ENCODE measurements at regions not wholly inside any gene's neighbourhood (a gene's known extent, or its start where the extent isn't known, plus 50 kb on each side); places are given as distances from the start of the nearest gene placed in this dataset.

DNA sequence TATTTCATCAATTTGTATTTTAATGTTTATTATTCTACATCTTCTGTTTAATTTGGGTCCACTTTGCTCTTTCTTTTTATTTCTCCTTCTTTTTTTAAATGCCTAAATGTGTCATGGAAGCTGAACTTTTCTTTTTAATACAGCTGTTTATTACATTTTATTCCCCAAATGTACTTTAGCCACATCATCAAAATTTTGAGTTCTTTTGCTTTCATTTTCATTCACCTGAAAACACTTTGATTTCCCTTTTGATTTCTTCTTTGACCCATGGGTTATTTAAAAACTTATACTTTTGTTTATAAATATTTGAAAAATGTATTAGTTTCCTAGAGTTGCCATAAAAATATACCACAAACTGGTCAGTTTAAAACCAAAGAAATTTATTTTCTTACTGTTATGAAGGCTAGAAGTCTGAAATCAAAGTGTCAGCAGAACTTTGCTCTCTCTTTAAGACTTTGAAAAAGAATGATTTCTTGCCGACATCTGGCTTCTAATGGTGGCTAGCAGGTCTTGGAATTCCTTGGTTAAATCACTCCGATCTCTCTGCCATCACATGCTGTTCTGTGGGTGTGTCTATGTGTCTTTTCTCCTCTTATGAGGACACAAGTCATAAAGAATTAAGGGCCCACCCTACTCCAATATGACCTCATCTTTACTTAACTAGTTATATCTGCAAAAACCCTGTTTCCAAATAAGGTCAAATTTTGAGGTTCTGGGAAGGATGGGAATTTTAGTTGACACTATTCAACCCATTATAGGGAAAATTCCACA, 225.5 kb downstream of the ANKRD7 start:
- Histone ChIP-seq H3K4me3 (replicated peaks; ENCODE audit: low read depth, low read length) (no peak overlapping the region), H3K36me3 (ENCODE audit: control insufficient read depth, insufficient read depth, low read length) (no peaks in the 10 kb centered on the region), H3K27me3 (replicated peaks; ENCODE audit: control insufficient read depth, insufficient read depth, low read length) (no peaks in the 10 kb centered on the region)
- TF ChIP-seq, protein P1, sequence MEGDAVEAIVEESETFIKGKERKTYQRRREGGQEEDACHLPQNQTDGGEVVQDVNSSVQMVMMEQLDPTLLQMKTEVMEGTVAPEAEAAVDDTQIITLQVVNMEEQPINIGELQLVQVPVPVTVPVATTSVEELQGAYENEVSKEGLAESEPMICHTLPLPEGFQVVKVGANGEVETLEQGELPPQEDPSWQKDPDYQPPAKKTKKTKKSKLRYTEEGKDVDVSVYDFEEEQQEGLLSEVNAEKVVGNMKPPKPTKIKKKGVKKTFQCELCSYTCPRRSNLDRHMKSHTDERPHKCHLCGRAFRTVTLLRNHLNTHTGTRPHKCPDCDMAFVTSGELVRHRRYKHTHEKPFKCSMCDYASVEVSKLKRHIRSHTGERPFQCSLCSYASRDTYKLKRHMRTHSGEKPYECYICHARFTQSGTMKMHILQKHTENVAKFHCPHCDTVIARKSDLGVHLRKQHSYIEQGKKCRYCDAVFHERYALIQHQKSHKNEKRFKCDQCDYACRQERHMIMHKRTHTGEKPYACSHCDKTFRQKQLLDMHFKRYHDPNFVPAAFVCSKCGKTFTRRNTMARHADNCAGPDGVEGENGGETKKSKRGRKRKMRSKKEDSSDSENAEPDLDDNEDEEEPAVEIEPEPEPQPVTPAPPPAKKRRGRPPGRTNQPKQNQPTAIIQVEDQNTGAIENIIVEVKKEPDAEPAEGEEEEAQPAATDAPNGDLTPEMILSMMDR (IDR thresholded peaks at IDR 0.05; ENCODE audit: insufficient read depth, low read length, poor library complexity, severe bottlenecking), result no peak
- DNase-seq (ENCODE audit: extremely low read depth, insufficient read length), result no peak

DNA sequence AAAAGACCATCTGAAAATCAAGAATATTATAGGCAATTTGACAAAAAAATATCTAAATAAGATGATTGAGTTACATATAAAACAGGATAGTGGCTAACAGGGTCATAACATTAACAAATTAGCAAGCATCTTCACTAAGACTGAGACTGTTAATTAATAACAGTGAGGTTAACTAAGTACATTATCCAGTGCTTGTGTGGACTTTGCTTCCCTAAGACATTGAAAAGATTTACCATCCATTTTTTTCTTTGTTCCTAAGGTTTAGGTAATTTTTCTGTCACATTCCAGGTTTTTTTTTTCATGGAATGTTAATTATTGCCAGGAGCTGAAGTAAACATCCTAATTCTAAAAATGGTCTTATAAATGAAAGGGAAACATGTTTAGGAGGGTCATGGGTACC, 227.6 kb downstream of the ANKRD7 start:
- Histone ChIP-seq H3K4me3 (replicated peaks; ENCODE audit: low read depth, low read length) (no peak overlapping the region), H3K36me3 (ENCODE audit: control insufficient read depth, insufficient read depth, low read length) (no peaks in the 10 kb centered on the region), H3K27me3 (replicated peaks; ENCODE audit: control insufficient read depth, insufficient read depth, low read length) (no peaks in the 10 kb centered on the region)
- DNase-seq (ENCODE audit: extremely low read depth, insufficient read length), result no peak
- TF ChIP-seq, protein P1 (IDR thresholded peaks at IDR 0.05; ENCODE audit: insufficient read depth, low read length, poor library complexity, severe bottlenecking), result no peak

DNA sequence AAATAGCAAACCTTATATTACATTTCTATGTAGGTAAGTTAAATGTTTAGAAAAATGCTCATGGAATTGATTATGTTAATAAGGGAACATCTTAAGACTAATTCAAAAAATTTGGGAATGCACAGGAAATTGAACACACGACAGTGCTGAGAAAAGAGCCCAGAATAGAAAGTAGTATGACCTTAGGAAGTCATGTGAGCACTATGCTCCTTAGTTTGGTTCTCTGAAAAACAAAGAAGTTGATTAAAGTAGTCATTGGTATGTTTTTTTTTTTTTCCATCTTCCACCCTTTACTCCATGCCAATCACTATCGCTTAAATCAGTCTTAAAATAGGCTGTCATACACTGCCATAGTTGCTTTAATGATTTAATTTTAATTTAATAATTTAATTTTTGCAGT, 242.9 kb downstream of the ANKRD7 start:
- H3K4me3 ChIP-seq (replicated peaks; ENCODE audit: low read depth, low read length), result no peak overlapping the region
- no peaks in the 10 kb centered on the region for H3K36me3 ChIP-seq (ENCODE audit: control insufficient read depth, insufficient read depth, low read length)
- TF ChIP-seq, protein P1 (IDR thresholded peaks at IDR 0.05; ENCODE audit: insufficient read depth, low read length, poor library complexity, severe bottlenecking), result no peak
- no peak for DNase-seq (ENCODE audit: extremely low read depth, insufficient read length)
- no peaks in the 10 kb centered on the region for H3K27me3 ChIP-seq (replicated peaks; ENCODE audit: control insufficient read depth, insufficient read depth, low read length)

DNA sequence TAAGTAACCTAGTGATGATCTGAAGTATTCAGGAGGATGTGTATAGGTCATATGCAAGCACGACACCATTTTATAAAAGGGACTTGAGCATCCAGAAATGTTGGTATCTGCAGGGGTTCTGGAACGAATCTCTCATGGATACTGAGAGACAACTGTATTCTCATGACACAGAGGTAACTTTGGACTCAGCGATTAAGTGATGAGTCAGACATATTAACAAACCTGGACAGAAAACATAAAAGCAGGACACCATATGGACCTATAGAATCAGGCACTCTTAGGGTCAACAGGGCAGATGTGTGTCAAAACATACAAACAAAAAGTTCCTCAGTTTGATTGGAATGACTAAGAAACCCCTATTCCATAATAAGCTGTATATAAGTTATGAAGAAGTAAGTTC, 248.1 kb downstream of the ANKRD7 start:
- TF ChIP-seq, protein P1 (IDR thresholded peaks at IDR 0.05; ENCODE audit: insufficient read depth, low read length, poor library complexity, severe bottlenecking), result no peak
- H3K27me3 ChIP-seq (replicated peaks; ENCODE audit: control insufficient read depth, insufficient read depth, low read length), result no peaks in the 10 kb centered on the region
- H3K4me3 ChIP-seq (replicated peaks; ENCODE audit: low read depth, low read length), result no peak overlapping the region
- H3K36me3 ChIP-seq (ENCODE audit: control insufficient read depth, insufficient read depth, low read length), result no peaks in the 10 kb centered on the region
- no peak for DNase-seq (ENCODE audit: extremely low read depth, insufficient read length)

DNA sequence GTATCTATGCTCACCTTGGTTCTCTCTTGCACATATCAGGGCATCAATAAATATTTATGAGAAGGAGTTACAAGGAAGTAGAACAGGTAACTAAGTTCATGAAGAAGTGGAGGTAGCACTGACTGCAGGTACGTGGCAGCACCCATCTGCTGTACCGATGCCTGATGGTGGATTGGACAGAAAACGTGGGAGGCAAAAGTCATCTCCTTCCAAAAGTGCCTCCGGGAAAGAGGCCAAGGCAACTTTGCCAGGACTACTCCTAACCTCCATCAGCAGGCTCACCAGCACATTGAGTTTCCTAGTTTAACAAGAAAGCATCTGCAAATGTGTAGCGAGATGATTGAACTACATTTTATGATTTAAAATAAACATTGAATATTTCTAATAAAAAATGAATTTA, 248.8 kb downstream of the ANKRD7 start:
- no peak overlapping the region for H3K4me3 ChIP-seq (replicated peaks; ENCODE audit: low read depth, low read length)
- TF ChIP-seq, protein P1 (IDR thresholded peaks at IDR 0.05; ENCODE audit: insufficient read depth, low read length, poor library complexity, severe bottlenecking), result no peak
- H3K27me3 ChIP-seq (replicated peaks; ENCODE audit: control insufficient read depth, insufficient read depth, low read length), result no peaks in the 10 kb centered on the region
- H3K36me3 ChIP-seq (ENCODE audit: control insufficient read depth, insufficient read depth, low read length), result no peaks in the 10 kb centered on the region
- no peak for DNase-seq (ENCODE audit: extremely low read depth, insufficient read length)

DNA sequence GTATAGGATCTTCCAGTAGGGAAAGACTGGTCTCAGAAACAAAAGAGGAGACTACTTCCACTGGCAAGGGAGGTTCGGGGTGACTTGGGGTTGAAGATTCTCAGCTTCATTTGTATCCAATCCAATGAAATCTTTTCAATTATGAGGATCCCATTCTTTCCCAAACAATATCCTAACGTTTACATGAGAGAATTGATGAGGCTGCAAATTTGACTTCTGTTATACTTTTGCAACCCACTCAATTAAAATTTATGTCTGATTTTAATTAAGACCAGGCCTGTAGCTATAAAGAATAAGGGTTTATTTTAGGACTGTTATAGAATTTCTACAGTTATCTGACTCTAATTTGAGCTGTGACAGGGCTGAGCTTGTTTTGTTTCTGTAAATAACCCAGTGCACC, 251.5 kb downstream of the ANKRD7 start:
- TF ChIP-seq, protein P1 (IDR thresholded peaks at IDR 0.05; ENCODE audit: insufficient read depth, low read length, poor library complexity, severe bottlenecking), result no peak
- no peaks in the 10 kb centered on the region for H3K36me3 ChIP-seq (ENCODE audit: control insufficient read depth, insufficient read depth, low read length)
- H3K27me3 ChIP-seq (replicated peaks; ENCODE audit: control insufficient read depth, insufficient read depth, low read length), result no peaks in the 10 kb centered on the region
- DNase-seq (ENCODE audit: extremely low read depth, insufficient read length), result no peak
- H3K4me3 ChIP-seq (replicated peaks; ENCODE audit: low read depth, low read length), result no peak overlapping the region
